ENCODE measurements at regions not wholly inside any gene's neighbourhood (a gene's known extent, or its start where the extent isn't known, plus 50 kb on each side); places are given as distances from the start of the nearest gene placed in this dataset.

GRCh38 chr4:123638834-123639233 is 242.2 kb downstream of the SPRY1 start (continued):
- no peak for TF ChIP-seq GRHL2 (CRISPR knock-in tag; IDR thresholded peaks at IDR 0.05; ENCODE audit: insufficient replicate concordance, severe bottlenecking)
- TF ChIP-seq HMGA2 (CRISPR knock-in tag; IDR thresholded peaks at IDR 0.05): no peak
- TF ChIP-seq ZNF396 (CRISPR knock-in tag; IDR thresholded peaks at IDR 0.05; ENCODE audit: borderline replicate concordance): no peak

GRCh38 chr4:123640271-123640670 is 243.7 kb downstream of the SPRY1 start:
- H3K4me1 Mint-ChIP-seq: peaks cover 15% of the 10 kb centered on the region
- ATAC-seq (no peak), DNase-seq (ENCODE audit: low spot score) (no peak)
- POLR2A ChIA-PET: no interaction called here
- TF ChIP-seq CREM (CRISPR knock-in tag; IDR thresholded peaks at IDR 0.05): no peak
- TF ChIP-seq PREB (CRISPR knock-in tag; IDR thresholded peaks at IDR 0.05; ENCODE audit: borderline replicate concordance): no peak
- no peak for TF ChIP-seq JUN (CRISPR knock-in tag; IDR thresholded peaks at IDR 0.05)
- no peak for TF ChIP-seq MYBL2 (CRISPR knock-in tag; IDR thresholded peaks at IDR 0.05)
- TF ChIP-seq ZNF671 (CRISPR knock-in tag; IDR thresholded peaks at IDR 0.05): no peak
- TF ChIP-seq ATF2 (CRISPR knock-in tag; IDR thresholded peaks at IDR 0.05; ENCODE audit: borderline replicate concordance, low read depth): no peak
- no peak for TF ChIP-seq NFE2L1 (CRISPR knock-in tag; IDR thresholded peaks at IDR 0.05)
- H3K9me3 Mint-ChIP-seq: peaks cover 31% of the 10 kb centered on the region
- no peak overlapping the region for H3K27ac Mint-ChIP-seq
- no peaks in the 10 kb centered on the region for H3K27me3 Mint-ChIP-seq (ENCODE audit: low read depth)
- no peaks in the 10 kb centered on the region for H3K36me3 Mint-ChIP-seq
- H3K4me3 Mint-ChIP-seq: no peak overlapping the region
- CTCF ChIA-PET: no interaction called here

DNA sequence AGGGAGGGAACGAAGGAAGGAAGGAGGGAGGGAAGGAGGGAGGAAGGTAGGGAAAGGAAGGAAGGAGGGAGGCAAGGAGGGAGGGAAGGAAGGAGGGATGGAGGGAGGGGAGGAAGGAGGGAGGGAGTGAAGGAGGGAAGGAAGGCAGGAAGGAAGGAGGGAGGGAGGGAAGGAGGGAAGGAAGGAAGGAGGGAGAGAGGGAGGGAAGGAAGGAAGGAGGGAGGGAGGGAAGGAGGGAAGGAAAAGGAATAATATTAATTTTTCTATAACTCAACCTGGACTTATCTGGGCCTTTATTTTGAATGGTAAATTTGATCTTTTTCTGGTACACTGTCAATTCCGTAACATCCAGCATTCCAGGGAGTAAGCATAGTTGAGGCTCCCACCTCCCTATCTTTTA is 244.2 kb downstream of the SPRY1 start:
- TF ChIP-seq ATF3 (CRISPR knock-in tag; conservative IDR thresholded peaks at IDR 0.05): no peak
- TF ChIP-seq PRRX2 (CRISPR knock-in tag; IDR thresholded peaks at IDR 0.05): no peak
- no peak for TF ChIP-seq MAX (CRISPR knock-in tag; IDR thresholded peaks at IDR 0.05)
- TF ChIP-seq ATF1 (CRISPR knock-in tag; IDR thresholded peaks at IDR 0.05): no peak
- TF ChIP-seq ELF4 (CRISPR knock-in tag; IDR thresholded peaks at IDR 0.05; ENCODE audit: low read depth): no peak
- no peak for TF ChIP-seq ZNF138 (CRISPR knock-in tag; conservative IDR thresholded peaks at IDR 0.05)
- no peak for TF ChIP-seq NR3C1 (CRISPR knock-in tag; conservative IDR thresholded peaks at IDR 0.05; ENCODE audit: low read depth)
- no peak for TF ChIP-seq CREM (CRISPR knock-in tag; IDR thresholded peaks at IDR 0.05)
- no peak for TF ChIP-seq ERG (CRISPR knock-in tag; IDR thresholded peaks at IDR 0.05)
- no peak for TF ChIP-seq TEAD1 (CRISPR knock-in tag; IDR thresholded peaks at IDR 0.05)
- TF ChIP-seq RORB (CRISPR knock-in tag; IDR thresholded peaks at IDR 0.05): no peak
- TF ChIP-seq, protein P1, sequence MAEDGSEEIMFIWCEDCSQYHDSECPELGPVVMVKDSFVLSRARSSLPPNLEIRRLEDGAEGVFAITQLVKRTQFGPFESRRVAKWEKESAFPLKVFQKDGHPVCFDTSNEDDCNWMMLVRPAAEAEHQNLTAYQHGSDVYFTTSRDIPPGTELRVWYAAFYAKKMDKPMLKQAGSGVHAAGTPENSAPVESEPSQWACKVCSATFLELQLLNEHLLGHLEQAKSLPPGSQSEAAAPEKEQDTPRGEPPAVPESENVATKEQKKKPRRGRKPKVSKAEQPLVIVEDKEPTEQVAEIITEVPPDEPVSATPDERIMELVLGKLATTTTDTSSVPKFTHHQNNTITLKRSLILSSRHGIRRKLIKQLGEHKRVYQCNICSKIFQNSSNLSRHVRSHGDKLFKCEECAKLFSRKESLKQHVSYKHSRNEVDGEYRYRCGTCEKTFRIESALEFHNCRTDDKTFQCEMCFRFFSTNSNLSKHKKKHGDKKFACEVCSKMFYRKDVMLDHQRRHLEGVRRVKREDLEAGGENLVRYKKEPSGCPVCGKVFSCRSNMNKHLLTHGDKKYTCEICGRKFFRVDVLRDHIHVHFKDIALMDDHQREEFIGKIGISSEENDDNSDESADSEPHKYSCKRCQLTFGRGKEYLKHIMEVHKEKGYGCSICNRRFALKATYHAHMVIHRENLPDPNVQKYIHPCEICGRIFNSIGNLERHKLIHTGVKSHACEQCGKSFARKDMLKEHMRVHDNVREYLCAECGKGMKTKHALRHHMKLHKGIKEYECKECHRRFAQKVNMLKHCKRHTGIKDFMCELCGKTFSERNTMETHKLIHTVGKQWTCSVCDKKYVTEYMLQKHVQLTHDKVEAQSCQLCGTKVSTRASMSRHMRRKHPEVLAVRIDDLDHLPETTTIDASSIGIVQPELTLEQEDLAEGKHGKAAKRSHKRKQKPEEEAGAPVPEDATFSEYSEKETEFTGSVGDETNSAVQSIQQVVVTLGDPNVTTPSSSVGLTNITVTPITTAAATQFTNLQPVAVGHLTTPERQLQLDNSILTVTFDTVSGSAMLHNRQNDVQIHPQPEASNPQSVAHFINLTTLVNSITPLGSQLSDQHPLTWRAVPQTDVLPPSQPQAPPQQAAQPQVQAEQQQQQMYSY (CRISPR knock-in tag; IDR thresholded peaks at IDR 0.05): no peak
- TF ChIP-seq NFYB (CRISPR knock-in tag; conservative IDR thresholded peaks at IDR 0.05; ENCODE audit: low read depth): no peak
- no peak for TF ChIP-seq IRF2 (CRISPR knock-in tag; IDR thresholded peaks at IDR 0.05; ENCODE audit: borderline replicate concordance, low read depth)
- TF ChIP-seq TCF7 (CRISPR knock-in tag; IDR thresholded peaks at IDR 0.05; ENCODE audit: low read depth): no peak
- no peak overlapping the region for H3K4me3 Mint-ChIP-seq
- H3K27ac Mint-ChIP-seq: no peak overlapping the region
- DNase-seq (ENCODE audit: low spot score) (no peak), ATAC-seq (no peak)
- H3K9me3 Mint-ChIP-seq: peaks cover 29% of the 10 kb centered on the region
- no peaks in the 10 kb centered on the region for H3K36me3 Mint-ChIP-seq
- CTCF ChIA-PET: no interaction called here
- POLR2A ChIA-PET: interaction anchor here (0.9 kb wide), 1 partner anchor 287 kb away, joined by 4 read pairs; no protein-coding TSS in a partner anchor
- peaks cover 15% of the 10 kb centered on the region for H3K4me1 Mint-ChIP-seq
- no peaks in the 10 kb centered on the region for H3K27me3 Mint-ChIP-seq (ENCODE audit: low read depth)

All from WTC11 (cell line).